ENCODE measurements at regions not wholly inside any gene's neighbourhood (a gene's known extent, or its start where the extent isn't known, plus 50 kb on each side); places are given as distances from the start of the nearest gene placed in this dataset.
"Not testable (repeated sequence)": the region's sequence is repeated elsewhere in the genome, so short reads cannot be mapped to it uniquely, and the experiment has no call there.

- no peak for DNase-seq
Observed at GRCh38 chr10:113470372-113471240, 82.2 kb upstream of the HABP2 start.

GRCh38 chr10:113471241-113471996, 81.4 kb upstream of the HABP2 start:
- no peak for DNase-seq

GRCh38 chr10:113473011-113473410, 79.8 kb upstream of the HABP2 start:
- DNase-seq, result no peak

- DNase-seq, result no peak
Observed at GRCh38 chr10:113473851-113474250, 79.0 kb upstream of the HABP2 start.

- no peak for DNase-seq
Observed at GRCh38 chr10:113474752-113475151, 78.1 kb upstream of the HABP2 start.

GRCh38 chr10:113475381-113475807, 77.5 kb upstream of the HABP2 start:
- no peak for DNase-seq

- no peak for DNase-seq
Observed at GRCh38 chr10:113476191-113476590, 76.7 kb upstream of the HABP2 start.

GRCh38 chr10:113476673-113477072, 76.2 kb upstream of the HABP2 start:
- no peak for DNase-seq

- DNase-seq, result no peak
Observed at GRCh38 chr10:113477451-113477850, 75.4 kb upstream of the HABP2 start.

- DNase-seq, result no peak
Observed at GRCh38 chr10:113479346-113480080, 73.3 kb upstream of the HABP2 start.

- no peak for DNase-seq
Observed at GRCh38 chr10:113480081-113480360, 72.8 kb upstream of the HABP2 start.

GRCh38 chr10:113480851-113481502, 71.9 kb upstream of the HABP2 start:
- DNase-seq, result no peak

GRCh38 chr10:113484487-113484886, 68.4 kb upstream of the HABP2 start:
- no peak for DNase-seq

- DNase-seq, result no peak
Observed at GRCh38 chr10:113485736-113486135, 67.1 kb upstream of the HABP2 start.

- no peak for DNase-seq
Observed at GRCh38 chr10:113486531-113486930, 66.3 kb upstream of the HABP2 start.

- no peak for DNase-seq
Observed at GRCh38 chr10:113487154-113487553, 65.7 kb upstream of the HABP2 start.

- no peak for DNase-seq
Observed at GRCh38 chr10:113488186-113488585, 64.7 kb upstream of the HABP2 start.

- DNase-seq, result not testable (repeated sequence)
Observed at GRCh38 chr10:113489522-113489921, 63.3 kb upstream of the HABP2 start.

- DNase-seq, result no peak
Observed at GRCh38 chr10:113491967-113492565, 60.8 kb upstream of the HABP2 start.

GRCh38 chr10:113493195-113493594, 59.7 kb upstream of the HABP2 start:
- DNase-seq, result no peak

GRCh38 chr10:113493882-113494301, 59.0 kb upstream of the HABP2 start:
- DNase-seq, result no peak

- no peak for DNase-seq
Observed at GRCh38 chr10:113494761-113495160, 58.1 kb upstream of the HABP2 start.

GRCh38 chr10:113495553-113495952, 57.3 kb upstream of the HABP2 start:
- no peak for DNase-seq
